HEK293 (cell line): ENCODE measurements at regions not wholly inside any gene's neighbourhood (a gene's known extent, or its start where the extent isn't known, plus 50 kb on each side); places are given as distances from the start of the nearest gene placed in this dataset.

Source experiments
- GLI4 ChIP-seq: fragments of 450-650 bp; formaldehyde crosslinking; IDR thresholded peaks from 2 replicates; pipeline ENCODE4 v1.5.1; 2016; ENCODE audit warnings: missing biosample characterization, missing genetic modification characterization
- KLF10 ChIP-seq: fragments of 450-650 bp; IDR thresholded peaks from 2 replicates; pipeline ENCODE4 v1.5.1; 2018; ENCODE audit warnings: missing biosample characterization, mild to moderate bottlenecking, missing genetic modification characterization
- ZNF138 ChIP-seq: fragments of 450-650 bp; formaldehyde crosslinking; IDR thresholded peaks from 2 replicates; pipeline ENCODE4 v1.5.1; 2016; ENCODE audit warnings: missing biosample characterization, missing genetic modification characterization, borderline replicate concordance
- ZNF174 ChIP-seq: fragments of 450-650 bp; formaldehyde crosslinking; IDR thresholded peaks from 2 replicates; pipeline ENCODE4 v1.5.0; 2017; ENCODE audit warnings: missing biosample characterization, mild to moderate bottlenecking, missing genetic modification characterization
- ZNF621 ChIP-seq: fragments of 450-650 bp; formaldehyde crosslinking; IDR thresholded peaks from 2 replicates; pipeline ENCODE4 v1.5.1; 2017; ENCODE audit warnings: missing biosample characterization, missing genetic modification characterization
- TF ChIP-seq, protein P1 (sequence below): fragments of 450-650 bp; formaldehyde crosslinking; IDR thresholded peaks from 2 replicates; pipeline ENCODE4 v1.5.1; 2016; ENCODE audit warnings: missing biosample characterization, missing genetic modification characterization
- TF ChIP-seq, protein P2 (sequence below): fragments of 450-650 bp; formaldehyde crosslinking; conservative IDR thresholded peaks from 2 replicates; pipeline ENCODE4 v1.5.1; 2016; ENCODE audit warnings: low read depth, missing biosample characterization, missing genetic modification characterization
- TF ChIP-seq, protein P3 (sequence below): fragments of 450-650 bp; formaldehyde crosslinking; IDR thresholded peaks from 2 replicates; pipeline ENCODE4 v1.5.1; 2016; ENCODE audit warnings: missing biosample characterization, missing genetic modification characterization
- TF ChIP-seq, protein P4 (sequence below): fragments of 450-650 bp; formaldehyde crosslinking; IDR thresholded peaks from 2 replicates; pipeline ENCODE4 v1.5.1; 2016; ENCODE audit warnings: missing biosample characterization, missing genetic modification characterization, low read depth

DNA sequence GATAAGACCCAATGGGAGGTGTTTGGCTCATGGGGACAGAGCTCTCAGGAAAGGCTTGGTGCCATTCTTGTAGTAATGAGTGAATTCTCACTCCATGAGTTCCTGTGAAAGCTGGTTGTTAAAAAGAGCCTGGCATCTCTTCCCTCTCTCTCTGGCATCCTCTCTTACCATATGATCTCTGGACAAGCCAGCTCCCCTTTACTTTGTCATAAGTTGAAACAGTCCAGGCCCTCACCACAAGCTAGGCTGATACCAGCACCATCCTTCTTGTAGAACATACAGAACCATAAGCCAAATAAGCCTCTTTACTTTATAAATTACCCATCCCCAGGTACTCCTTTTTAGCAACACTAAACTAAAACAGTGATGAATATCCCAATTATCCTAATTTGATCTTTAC lies 166.9 kb upstream of the TMC3 start:
- TF ChIP-seq ZNF174 (tag by site-specific recombination) (no peak), KLF10 (no peak), GLI4 (tag by site-specific recombination) (no peak), ZNF138 (no peak), ZNF621 (tag by site-specific recombination) (no peak)
- TF ChIP-seq, protein P1, sequence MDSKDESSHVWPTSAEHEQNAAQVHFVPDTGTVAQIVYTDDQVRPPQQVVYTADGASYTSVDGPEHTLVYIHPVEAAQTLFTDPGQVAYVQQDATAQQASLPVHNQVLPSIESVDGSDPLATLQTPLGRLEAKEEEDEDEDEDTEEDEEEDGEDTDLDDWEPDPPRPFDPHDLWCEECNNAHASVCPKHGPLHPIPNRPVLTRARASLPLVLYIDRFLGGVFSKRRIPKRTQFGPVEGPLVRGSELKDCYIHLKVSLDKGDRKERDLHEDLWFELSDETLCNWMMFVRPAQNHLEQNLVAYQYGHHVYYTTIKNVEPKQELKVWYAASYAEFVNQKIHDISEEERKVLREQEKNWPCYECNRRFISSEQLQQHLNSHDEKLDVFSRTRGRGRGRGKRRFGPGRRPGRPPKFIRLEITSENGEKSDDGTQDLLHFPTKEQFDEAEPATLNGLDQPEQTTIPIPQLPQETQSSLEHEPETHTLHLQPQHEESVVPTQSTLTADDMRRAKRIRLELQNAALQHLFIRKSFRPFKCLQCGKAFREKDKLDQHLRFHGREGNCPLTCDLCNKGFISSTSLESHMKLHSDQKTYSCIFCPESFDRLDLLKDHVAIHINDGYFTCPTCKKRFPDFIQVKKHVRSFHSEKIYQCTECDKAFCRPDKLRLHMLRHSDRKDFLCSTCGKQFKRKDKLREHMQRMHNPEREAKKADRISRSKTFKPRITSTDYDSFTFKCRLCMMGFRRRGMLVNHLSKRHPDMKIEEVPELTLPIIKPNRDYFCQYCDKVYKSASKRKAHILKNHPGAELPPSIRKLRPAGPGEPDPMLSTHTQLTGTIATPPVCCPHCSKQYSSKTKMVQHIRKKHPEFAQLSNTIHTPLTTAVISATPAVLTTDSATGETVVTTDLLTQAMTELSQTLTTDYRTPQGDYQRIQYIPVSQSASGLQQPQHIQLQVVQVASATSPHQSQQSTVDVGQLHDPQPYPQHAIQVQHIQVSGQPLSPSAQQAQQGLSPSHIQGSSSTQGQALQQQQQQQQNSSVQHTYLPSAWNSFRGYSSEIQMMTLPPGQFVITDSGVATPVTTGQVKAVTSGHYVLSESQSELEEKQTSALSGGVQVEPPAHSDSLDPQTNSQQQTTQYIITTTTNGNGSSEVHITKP (tag by site-specific recombination): no peak
- TF ChIP-seq, protein P2, sequence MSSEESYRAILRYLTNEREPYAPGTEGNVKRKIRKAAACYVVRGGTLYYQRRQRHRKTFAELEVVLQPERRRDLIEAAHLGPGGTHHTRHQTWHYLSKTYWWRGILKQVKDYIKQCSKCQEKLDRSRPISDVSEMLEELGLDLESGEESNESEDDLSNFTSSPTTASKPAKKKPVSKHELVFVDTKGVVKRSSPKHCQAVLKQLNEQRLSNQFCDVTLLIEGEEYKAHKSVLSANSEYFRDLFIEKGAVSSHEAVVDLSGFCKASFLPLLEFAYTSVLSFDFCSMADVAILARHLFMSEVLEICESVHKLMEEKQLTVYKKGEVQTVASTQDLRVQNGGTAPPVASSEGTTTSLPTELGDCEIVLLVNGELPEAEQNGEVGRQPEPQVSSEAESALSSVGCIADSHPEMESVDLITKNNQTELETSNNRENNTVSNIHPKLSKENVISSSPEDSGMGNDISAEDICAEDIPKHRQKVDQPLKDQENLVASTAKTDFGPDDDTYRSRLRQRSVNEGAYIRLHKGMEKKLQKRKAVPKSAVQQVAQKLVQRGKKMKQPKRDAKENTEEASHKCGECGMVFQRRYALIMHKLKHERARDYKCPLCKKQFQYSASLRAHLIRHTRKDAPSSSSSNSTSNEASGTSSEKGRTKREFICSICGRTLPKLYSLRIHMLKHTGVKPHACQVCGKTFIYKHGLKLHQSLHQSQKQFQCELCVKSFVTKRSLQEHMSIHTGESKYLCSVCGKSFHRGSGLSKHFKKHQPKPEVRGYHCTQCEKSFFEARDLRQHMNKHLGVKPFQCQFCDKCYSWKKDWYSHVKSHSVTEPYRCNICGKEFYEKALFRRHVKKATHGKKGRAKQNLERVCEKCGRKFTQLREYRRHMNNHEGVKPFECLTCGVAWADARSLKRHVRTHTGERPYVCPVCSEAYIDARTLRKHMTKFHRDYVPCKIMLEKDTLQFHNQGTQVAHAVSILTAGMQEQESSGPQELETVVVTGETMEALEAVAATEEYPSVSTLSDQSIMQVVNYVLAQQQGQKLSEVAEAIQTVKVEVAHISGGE (tag by site-specific recombination): no peak
- TF ChIP-seq, protein P3, sequence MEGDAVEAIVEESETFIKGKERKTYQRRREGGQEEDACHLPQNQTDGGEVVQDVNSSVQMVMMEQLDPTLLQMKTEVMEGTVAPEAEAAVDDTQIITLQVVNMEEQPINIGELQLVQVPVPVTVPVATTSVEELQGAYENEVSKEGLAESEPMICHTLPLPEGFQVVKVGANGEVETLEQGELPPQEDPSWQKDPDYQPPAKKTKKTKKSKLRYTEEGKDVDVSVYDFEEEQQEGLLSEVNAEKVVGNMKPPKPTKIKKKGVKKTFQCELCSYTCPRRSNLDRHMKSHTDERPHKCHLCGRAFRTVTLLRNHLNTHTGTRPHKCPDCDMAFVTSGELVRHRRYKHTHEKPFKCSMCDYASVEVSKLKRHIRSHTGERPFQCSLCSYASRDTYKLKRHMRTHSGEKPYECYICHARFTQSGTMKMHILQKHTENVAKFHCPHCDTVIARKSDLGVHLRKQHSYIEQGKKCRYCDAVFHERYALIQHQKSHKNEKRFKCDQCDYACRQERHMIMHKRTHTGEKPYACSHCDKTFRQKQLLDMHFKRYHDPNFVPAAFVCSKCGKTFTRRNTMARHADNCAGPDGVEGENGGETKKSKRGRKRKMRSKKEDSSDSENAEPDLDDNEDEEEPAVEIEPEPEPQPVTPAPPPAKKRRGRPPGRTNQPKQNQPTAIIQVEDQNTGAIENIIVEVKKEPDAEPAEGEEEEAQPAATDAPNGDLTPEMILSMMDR (tag by site-specific recombination): no peak
- TF ChIP-seq, protein P4, sequence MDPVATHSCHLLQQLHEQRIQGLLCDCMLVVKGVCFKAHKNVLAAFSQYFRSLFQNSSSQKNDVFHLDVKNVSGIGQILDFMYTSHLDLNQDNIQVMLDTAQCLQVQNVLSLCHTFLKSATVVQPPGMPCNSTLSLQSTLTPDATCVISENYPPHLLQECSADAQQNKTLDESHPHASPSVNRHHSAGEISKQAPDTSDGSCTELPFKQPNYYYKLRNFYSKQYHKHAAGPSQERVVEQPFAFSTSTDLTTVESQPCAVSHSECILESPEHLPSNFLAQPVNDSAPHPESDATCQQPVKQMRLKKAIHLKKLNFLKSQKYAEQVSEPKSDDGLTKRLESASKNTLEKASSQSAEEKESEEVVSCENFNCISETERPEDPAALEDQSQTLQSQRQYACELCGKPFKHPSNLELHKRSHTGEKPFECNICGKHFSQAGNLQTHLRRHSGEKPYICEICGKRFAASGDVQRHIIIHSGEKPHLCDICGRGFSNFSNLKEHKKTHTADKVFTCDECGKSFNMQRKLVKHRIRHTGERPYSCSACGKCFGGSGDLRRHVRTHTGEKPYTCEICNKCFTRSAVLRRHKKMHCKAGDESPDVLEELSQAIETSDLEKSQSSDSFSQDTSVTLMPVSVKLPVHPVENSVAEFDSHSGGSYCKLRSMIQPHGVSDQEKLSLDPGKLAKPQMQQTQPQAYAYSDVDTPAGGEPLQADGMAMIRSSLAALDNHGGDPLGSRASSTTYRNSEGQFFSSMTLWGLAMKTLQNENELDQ: no peak
